HCT116 (cell line): ENCODE measurements at regions not wholly inside any gene's neighbourhood (a gene's known extent, or its start where the extent isn't known, plus 50 kb on each side); places are given as distances from the start of the nearest gene placed in this dataset.

Experiments
- ATAC-seq: fragments of 200-7000 bp; cut with Tn5 transposase; 2 replicates; pipeline ENCODE4 v1.9.1; 2020; ENCODE audit warnings: mild to moderate bottlenecking, moderate library complexity
- BruUV-seq: library from RNA; stranded (reverse); fragments of 400-500 nt; replicated peaks from 2 replicates; lab custom pipeline; 2021; lab: Mats Ljungman, UMichigan
- CTCF ChIA-PET: fragments of 300-600 bp; sonication (Branson Sonifier 250); formaldehyde crosslinking; loops from one replicate; lab custom pipeline; 2021; ENCODE audit warnings: antibody characterized with exemption; lab: Charles Lee
- POLR2A ChIA-PET: fragments of 300-600, 350-600 bp; sonication (Branson Sonifier 250); formaldehyde crosslinking; loops from one replicate; lab custom pipeline; 2021; ENCODE audit warnings: antibody characterized with exemption; lab: Charles Lee
- RAD21 ChIA-PET, 2 experiments: fragments of 300-600 bp; sonication (Branson Sonifier 250); formaldehyde crosslinking; loops; one replicate each; lab custom pipeline; 2023; ENCODE audit warnings: low total read pairs in 2 of 2; ENCODE audit not compliant: uncharacterized antibody in 2 of 2, unreplicated experiment in 2 of 2, low non-redundant PET in 1 of 2; lab: Charles Lee
- DNase-seq: peaks from one replicate; pipeline ENCODE4 v3.0.0-alpha.2; 2010; ENCODE audit warnings: low read depth, low spot score
- H2AFZ ChIP-seq: fragments of 200-600 bp; shearing (Covaris generic), sonication (generic); 2 replicates; pipeline ENCODE4 v1.6.1; 2017; ENCODE audit warnings: low read depth, mixed run types, mixed read lengths, antibody characterized with exemption, low read length; ENCODE audit not compliant: poor library complexity, severe bottlenecking
- H3K27ac ChIP-seq: 2 replicates; pipeline ENCODE4 v1.5.1; 2012; ENCODE audit warnings: low read depth, low read length
- H3K27me3 ChIP-seq: fragments of 200-600 bp; sonication (generic); 2 replicates; pipeline ENCODE4 v1.6.1; 2016; ENCODE audit warnings: mixed run types, low read length, mixed read lengths; ENCODE audit not compliant: insufficient read depth
- H3K36me3 ChIP-seq, 2 experiments: fragments of 200-500 bp in 1 of 2; fragments of 200-600 bp in 1 of 2; sonication (Bioruptor generic) in 1 of 2; sonication (generic) in 1 of 2; 2 replicates each; pipeline versions ENCODE4 v1.5.1 to v1.6.1; 2014 to 2016; ENCODE audit warnings: low read length in 2 of 2, inconsistent platforms in 1 of 2, mixed read lengths in 1 of 2, mixed run types in 1 of 2; ENCODE audit not compliant: insufficient read depth in 2 of 2, control insufficient read depth in 1 of 2
- H3K4me1 ChIP-seq, 2 experiments: fragments of 200-600 bp in 1 of 2; sonication (generic) in 1 of 2; 2 replicates each; pipeline versions ENCODE4 v1.5.1 to v1.6.1; 2012 to 2017; ENCODE audit warnings: low read length in 2 of 2, inconsistent platforms in 1 of 2, mild to moderate bottlenecking in 1 of 2, mixed read lengths in 1 of 2, mixed run types in 1 of 2, moderate library complexity in 1 of 2; ENCODE audit not compliant: insufficient read depth in 2 of 2, control insufficient read depth in 1 of 2
- H3K4me2 ChIP-seq: fragments of 200-600 bp; sonication (generic); 2 replicates; pipeline ENCODE4 v1.6.1; 2017; ENCODE audit warnings: mixed run types, low read length, mixed read lengths
- H3K4me3 ChIP-seq, 2 experiments: fragments of 200-600 bp in 1 of 2; sonication (generic) in 1 of 2; replicated peaks in 1 of 2; 2 replicates each; pipeline ENCODE4 v1.5.1; 2011 to 2016; ENCODE audit warnings: low read length in 2 of 2, control low read depth in 1 of 2, low read depth in 1 of 2, mild to moderate bottlenecking in 1 of 2, mixed read lengths in 1 of 2, mixed run types in 1 of 2
- H3K79me2 ChIP-seq: fragments of 200-600 bp; sonication (generic); 2 replicates; pipeline ENCODE4 v1.6.1; 2017; ENCODE audit warnings: mild to moderate bottlenecking, mixed run types, low read length, moderate library complexity, mixed read lengths; ENCODE audit not compliant: insufficient read depth
- H3K9ac ChIP-seq: fragments of 200-600 bp; sonication (generic); 2 replicates; pipeline ENCODE4 v1.6.1; 2016; ENCODE audit warnings: low read length, mixed read lengths
- H3K9me2 ChIP-seq: fragments of 200-600 bp; sonication (generic), shearing (Covaris generic); 2 replicates; pipeline ENCODE4 v1.6.1; 2017; ENCODE audit warnings: mixed run types, mild to moderate bottlenecking, moderate library complexity; ENCODE audit not compliant: insufficient read depth
- H3K9me3 ChIP-seq, 2 experiments: fragments of 200-500 bp in 1 of 2; fragments of 200-600 bp in 1 of 2; sonication (Bioruptor generic) in 1 of 2; sonication (generic) in 1 of 2; 2 replicates each; pipeline ENCODE4 v1.6.1; 2014 to 2017; ENCODE audit warnings: low read length in 2 of 2, mixed read lengths in 2 of 2, inconsistent platforms in 1 of 2, low read depth in 1 of 2, mild to moderate bottlenecking in 1 of 2, mixed run types in 1 of 2, moderate library complexity in 1 of 2; ENCODE audit not compliant: control insufficient read depth in 1 of 2, insufficient read depth in 1 of 2
- H4K20me1 ChIP-seq: fragments of 200-600 bp; sonication (generic), shearing (Covaris generic); 2 replicates; pipeline ENCODE4 v1.6.1; 2017; ENCODE audit warnings: mixed run types, mild to moderate bottlenecking, moderate library complexity; ENCODE audit not compliant: insufficient read depth
- CEBPB ChIP-seq: IDR thresholded peaks from 2 replicates; pipeline ENCODE4 v1.6.1; 2012; ENCODE audit warnings: low read depth
- CTCF ChIP-seq, 3 experiments: fragments of 200-600 bp in 1 of 3; sonication (generic) in 1 of 3; IDR thresholded peaks in 2 of 3; conservative IDR thresholded peaks in 1 of 3; 2 replicates each; pipeline ENCODE4 v1.5.1; 2012 to 2017; ENCODE audit warnings: low read depth in 2 of 3, low read length in 2 of 3, antibody characterized with exemption in 1 of 3, borderline replicate concordance in 1 of 3, control low read depth in 1 of 3, mild to moderate bottlenecking in 1 of 3, mixed read lengths in 1 of 3, mixed run types in 1 of 3, moderate library complexity in 1 of 3; ENCODE audit not compliant: insufficient read depth in 1 of 3
- JUND ChIP-seq: IDR thresholded peaks from 2 replicates; pipeline ENCODE4 v1.6.1; 2012
- MAX ChIP-seq: IDR thresholded peaks from 2 replicates; pipeline ENCODE4 v1.6.1; 2012
- POLR2AphosphoS5 ChIP-seq: IDR thresholded peaks from 2 replicates; pipeline ENCODE4 v1.6.1; 2011; ENCODE audit warnings: mild to moderate bottlenecking, low read depth, low read length, moderate library complexity
- RAD21 ChIP-seq: IDR thresholded peaks from 2 replicates; pipeline ENCODE4 v1.6.1; 2012; ENCODE audit warnings: low read depth, mild to moderate bottlenecking
- SRF ChIP-seq: IDR thresholded peaks from 2 replicates; pipeline ENCODE4 v1.6.1; 2012; ENCODE audit warnings: low read depth
- TCF7L2 ChIP-seq: IDR thresholded peaks from 2 replicates; pipeline ENCODE4 v1.7.0; 2011; ENCODE audit warnings: borderline replicate concordance, inconsistent platforms; ENCODE audit not compliant: insufficient read depth, insufficient read length; ENCODE audit errors: extremely low read depth
- ZNF274 ChIP-seq: fragments of 200-500 bp; sonication (Bioruptor generic); IDR thresholded peaks from 2 replicates; pipeline ENCODE4 v1.6.1; 2014; ENCODE audit warnings: mild to moderate bottlenecking, low read depth, low read length, inconsistent platforms
- intact Hi-C: fragments of 100-400 bp; cut with micrococcal nuclease; formaldehyde crosslinking; loops from 2 replicates; pipeline ENCODE4 v1.10.0; 2022
- TF ChIP-seq, protein P1 (sequence below): IDR thresholded peaks from 2 replicates; pipeline ENCODE4 v1.6.1; 2012; ENCODE audit warnings: low read depth

DNA sequence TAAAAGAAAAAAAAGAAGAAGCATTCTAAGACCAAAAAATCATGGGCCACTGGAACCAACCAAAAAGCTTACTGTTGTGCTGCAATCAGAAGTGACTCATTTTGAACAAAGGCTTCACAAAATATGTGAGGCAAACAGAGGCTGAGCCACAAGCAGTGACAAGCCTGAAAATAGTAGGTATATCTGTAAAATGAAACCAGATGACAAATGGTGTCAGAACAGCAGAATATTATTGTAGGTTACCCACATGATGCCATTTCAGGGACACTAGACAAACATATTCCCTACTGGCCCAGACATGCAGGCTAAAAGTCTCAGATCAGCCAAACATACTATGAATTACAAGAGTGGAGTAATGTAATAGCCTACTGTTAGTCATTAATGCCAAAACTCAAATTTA is 1301.8 kb upstream of the DIAPH2 start:
- ChIA-PET POLR2A (no interaction called here), CTCF (no interaction called here), RAD21 (no interaction called here)
- ATAC-seq (no peak), DNase-seq (no peak)
- H3K27ac ChIP-seq = no peak overlapping the region
- intact Hi-C loops = no loop called here
- H3K9ac ChIP-seq = no peak overlapping the region
- H3K4me3 ChIP-seq = no peak overlapping the region
- H3K4me1 ChIP-seq = no peaks in the 10 kb centered on the region
- no peaks in the 10 kb centered on the region for H3K9me2 ChIP-seq
- H3K9me3 ChIP-seq = no peaks in the 10 kb centered on the region
- no peaks in the 10 kb centered on the region for H3K79me2 ChIP-seq
- H3K4me2 ChIP-seq = no peak overlapping the region
- no peaks in the 10 kb centered on the region for H4K20me1 ChIP-seq
- no peaks in the 10 kb centered on the region for H3K27me3 ChIP-seq
- H2AFZ ChIP-seq = no peak overlapping the region
- H3K36me3 ChIP-seq = no peaks in the 10 kb centered on the region
- no TSS peak for BruUV-seq
- TF ChIP-seq SRF = no peak
- TF ChIP-seq, protein P1, sequence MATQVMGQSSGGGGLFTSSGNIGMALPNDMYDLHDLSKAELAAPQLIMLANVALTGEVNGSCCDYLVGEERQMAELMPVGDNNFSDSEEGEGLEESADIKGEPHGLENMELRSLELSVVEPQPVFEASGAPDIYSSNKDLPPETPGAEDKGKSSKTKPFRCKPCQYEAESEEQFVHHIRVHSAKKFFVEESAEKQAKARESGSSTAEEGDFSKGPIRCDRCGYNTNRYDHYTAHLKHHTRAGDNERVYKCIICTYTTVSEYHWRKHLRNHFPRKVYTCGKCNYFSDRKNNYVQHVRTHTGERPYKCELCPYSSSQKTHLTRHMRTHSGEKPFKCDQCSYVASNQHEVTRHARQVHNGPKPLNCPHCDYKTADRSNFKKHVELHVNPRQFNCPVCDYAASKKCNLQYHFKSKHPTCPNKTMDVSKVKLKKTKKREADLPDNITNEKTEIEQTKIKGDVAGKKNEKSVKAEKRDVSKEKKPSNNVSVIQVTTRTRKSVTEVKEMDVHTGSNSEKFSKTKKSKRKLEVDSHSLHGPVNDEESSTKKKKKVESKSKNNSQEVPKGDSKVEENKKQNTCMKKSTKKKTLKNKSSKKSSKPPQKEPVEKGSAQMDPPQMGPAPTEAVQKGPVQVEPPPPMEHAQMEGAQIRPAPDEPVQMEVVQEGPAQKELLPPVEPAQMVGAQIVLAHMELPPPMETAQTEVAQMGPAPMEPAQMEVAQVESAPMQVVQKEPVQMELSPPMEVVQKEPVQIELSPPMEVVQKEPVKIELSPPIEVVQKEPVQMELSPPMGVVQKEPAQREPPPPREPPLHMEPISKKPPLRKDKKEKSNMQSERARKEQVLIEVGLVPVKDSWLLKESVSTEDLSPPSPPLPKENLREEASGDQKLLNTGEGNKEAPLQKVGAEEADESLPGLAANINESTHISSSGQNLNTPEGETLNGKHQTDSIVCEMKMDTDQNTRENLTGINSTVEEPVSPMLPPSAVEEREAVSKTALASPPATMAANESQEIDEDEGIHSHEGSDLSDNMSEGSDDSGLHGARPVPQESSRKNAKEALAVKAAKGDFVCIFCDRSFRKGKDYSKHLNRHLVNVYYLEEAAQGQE = no peak
- TF ChIP-seq TCF7L2 = no peak
- no peak for TF ChIP-seq POLR2AphosphoS5
- TF ChIP-seq CEBPB = no peak
- TF ChIP-seq ZNF274 = no peak
- TF ChIP-seq JUND = no peak
- no peak for TF ChIP-seq RAD21
- TF ChIP-seq MAX = no peak
- no peak for TF ChIP-seq CTCF (IDR thresholded peaks at IDR 0.05 in 2 of 3, conservative IDR thresholded peaks at IDR 0.05 in 1 of 3; ENCODE audit: borderline replicate concordance in 1 of 3, insufficient read depth in 1 of 3, low read depth in 2 of 3, low read length in 2 of 3)
